ENCODE measurements at regions not wholly inside any gene's neighbourhood (a gene's known extent, or its start where the extent isn't known, plus 50 kb on each side); places are given as distances from the start of the nearest gene placed in this dataset.

GRCh38 chr2:184129073-184129472 is 469.3 kb upstream of the ZNF804A start:
- H3K79me2 ChIP-seq (ENCODE audit: low read length): no peaks in the 10 kb centered on the region
- no peaks in the 10 kb centered on the region for H3K36me3 ChIP-seq (ENCODE audit: low read depth, low read length)
- no peak overlapping the region for H3K4me3 ChIP-seq (ENCODE audit: low read length)
- no peak overlapping the region for H2AFZ ChIP-seq (ENCODE audit: low read length)
- no peak overlapping the region for H3K4me2 ChIP-seq (ENCODE audit: low read length)
- TF ChIP-seq EZH2phosphoT487 (IDR thresholded peaks at IDR 0.05; ENCODE audit: borderline replicate concordance, low read length) (no peak), EZH2 (IDR thresholded peaks at IDR 0.05; ENCODE audit: low read length, unreplicated experiment) (no peak), CTCF (conservative IDR thresholded peaks at IDR 0.05; ENCODE audit: low read depth, low read length) (no peak)
- ATAC-seq: no peak
- H3K27me3 ChIP-seq (ENCODE audit: low read length): no peaks in the 10 kb centered on the region
- DNase-seq: no peak
- H3K9me3 ChIP-seq (ENCODE audit: low read length): no peaks in the 10 kb centered on the region
- BruUV-seq (replicated peaks): no TSS peak
- no peak overlapping the region for H3K9ac ChIP-seq (ENCODE audit: low read length)
- POLR2A ChIA-PET (ENCODE audit: unreplicated experiment): no interaction called here
- no peaks in the 10 kb centered on the region for H3F3A ChIP-seq (ENCODE audit: low read length, unreplicated experiment)
- no peaks in the 10 kb centered on the region for H3K9me2 ChIP-seq (replicated peaks; ENCODE audit: low read length)
- no peaks in the 10 kb centered on the region for H3K4me1 ChIP-seq (ENCODE audit: insufficient read depth, low read length)
- no peak overlapping the region for H3K27ac ChIP-seq (ENCODE audit: low read length)
- intact Hi-C loops (cut with micrococcal nuclease): loop anchor here (5.0 kb wide), 1 partner anchor 542 kb away; no protein-coding TSS in a partner anchor
- CTCF ChIA-PET: no interaction called here
- H4K20me1 ChIP-seq (ENCODE audit: low read length): no peaks in the 10 kb centered on the region

- TF ChIP-seq CTCF (conservative IDR thresholded peaks at IDR 0.05; ENCODE audit: low read depth, low read length) (no peak), EZH2phosphoT487 (IDR thresholded peaks at IDR 0.05; ENCODE audit: borderline replicate concordance, low read length) (no peak), EZH2 (IDR thresholded peaks at IDR 0.05; ENCODE audit: low read length, unreplicated experiment) (no peak)
- ATAC-seq (no peak), DNase-seq (no peak)
- no peaks in the 10 kb centered on the region for H4K20me1 ChIP-seq (ENCODE audit: low read length)
- H3K27me3 ChIP-seq (ENCODE audit: low read length): no peaks in the 10 kb centered on the region
- H3K79me2 ChIP-seq (ENCODE audit: low read length): no peaks in the 10 kb centered on the region
- H3K27ac ChIP-seq (ENCODE audit: low read length): no peak overlapping the region
- intact Hi-C loops (cut with micrococcal nuclease): no loop called here
- no peaks in the 10 kb centered on the region for H3K9me2 ChIP-seq (replicated peaks; ENCODE audit: low read length)
- no peaks in the 10 kb centered on the region for H3K9me3 ChIP-seq (ENCODE audit: low read length)
- BruUV-seq (replicated peaks): no TSS peak
- no peaks in the 10 kb centered on the region for H3K36me3 ChIP-seq (ENCODE audit: low read depth, low read length)
- no peak overlapping the region for H3K4me2 ChIP-seq (ENCODE audit: low read length)
- CTCF ChIA-PET: no interaction called here
- POLR2A ChIA-PET (ENCODE audit: unreplicated experiment): no interaction called here
- no peak overlapping the region for H3K4me3 ChIP-seq (ENCODE audit: low read length)
- H3K9ac ChIP-seq (ENCODE audit: low read length): no peak overlapping the region
- no peaks in the 10 kb centered on the region for H3K4me1 ChIP-seq (ENCODE audit: insufficient read depth, low read length)
- no peaks in the 10 kb centered on the region for H3F3A ChIP-seq (ENCODE audit: low read length, unreplicated experiment)
- no peak overlapping the region for H2AFZ ChIP-seq (ENCODE audit: low read length)
These were observed 460.4 kb upstream of the ZNF804A start for GRCh38 chr2:184137955-184138354.

- DNase-seq: no peak
- no peaks in the 10 kb centered on the region for H3F3A ChIP-seq (ENCODE audit: low read length, unreplicated experiment)
- no peak overlapping the region for H2AFZ ChIP-seq (ENCODE audit: low read length)
- intact Hi-C loops (cut with micrococcal nuclease): no loop called here
- POLR2A ChIA-PET (ENCODE audit: unreplicated experiment): no interaction called here
- H3K27ac ChIP-seq (ENCODE audit: low read length): no peak overlapping the region
- CTCF ChIA-PET: no interaction called here
- H3K9me3 ChIP-seq (ENCODE audit: low read length): no peaks in the 10 kb centered on the region
- no peaks in the 10 kb centered on the region for H3K36me3 ChIP-seq (ENCODE audit: low read depth, low read length)
- no peaks in the 10 kb centered on the region for H4K20me1 ChIP-seq (ENCODE audit: low read length)
- TF ChIP-seq EZH2 (IDR thresholded peaks at IDR 0.05; ENCODE audit: low read length, unreplicated experiment) (no peak), EZH2phosphoT487 (IDR thresholded peaks at IDR 0.05; ENCODE audit: borderline replicate concordance, low read length) (no peak), CTCF (conservative IDR thresholded peaks at IDR 0.05; ENCODE audit: low read depth, low read length) (no peak)
- no peaks in the 10 kb centered on the region for H3K27me3 ChIP-seq (ENCODE audit: low read length)
- no TSS peak for BruUV-seq (replicated peaks)
- no peaks in the 10 kb centered on the region for H3K4me1 ChIP-seq (ENCODE audit: insufficient read depth, low read length)
- H3K79me2 ChIP-seq (ENCODE audit: low read length): no peaks in the 10 kb centered on the region
- H3K9me2 ChIP-seq (replicated peaks; ENCODE audit: low read length): no peaks in the 10 kb centered on the region
- no peak overlapping the region for H3K4me3 ChIP-seq (ENCODE audit: low read length)
- H3K4me2 ChIP-seq (ENCODE audit: low read length): no peak overlapping the region
- no peak for ATAC-seq
- no peak overlapping the region for H3K9ac ChIP-seq (ENCODE audit: low read length)
These were observed 456.5 kb upstream of the ZNF804A start for GRCh38 chr2:184141866-184142265.
